Neuronal stem cell (in vitro differentiated cells): ENCODE measurements at regions not wholly inside any gene's neighbourhood (a gene's known extent, or its start where the extent isn't known, plus 50 kb on each side); places are given as distances from the start of the nearest gene placed in this dataset.

ENCODE experiments used
- DNase-seq: peaks from one replicate; pipeline ENCODE4 v3.0.0-alpha.2; 2013; ENCODE audit warnings: low spot score
- H2AFZ ChIP-seq: one replicate; pipeline ENCODE4 v1.6.1; 2013; ENCODE audit warnings: mild to moderate bottlenecking, low read length, inconsistent platforms
- H2AK5ac ChIP-seq: 2 replicates; pipeline ENCODE4 v1.6.1; 2013; ENCODE audit warnings: low read depth, mild to moderate bottlenecking, inconsistent platforms, low read length, moderate library complexity, mixed read lengths
- H2BK120ac ChIP-seq: 2 replicates; pipeline ENCODE4 v1.6.1; 2013; ENCODE audit warnings: low read depth, mild to moderate bottlenecking, inconsistent platforms, low read length, moderate library complexity, mixed read lengths
- H2BK12ac ChIP-seq: one replicate; pipeline ENCODE4 v1.6.1; 2013; ENCODE audit warnings: low read length, inconsistent platforms
- H2BK15ac ChIP-seq: 2 replicates; pipeline ENCODE4 v1.6.1; 2013; ENCODE audit warnings: mild to moderate bottlenecking, low read length, inconsistent platforms, mixed read lengths
- H2BK5ac ChIP-seq: one replicate; pipeline ENCODE4 v1.6.1; 2013; ENCODE audit warnings: inconsistent platforms, mild to moderate bottlenecking, low read length, moderate library complexity
- H3K14ac ChIP-seq: one replicate; pipeline ENCODE4 v1.6.1; 2013; ENCODE audit warnings: low read length, inconsistent platforms
- H3K18ac ChIP-seq: 2 replicates; pipeline ENCODE4 v1.6.1; 2013; ENCODE audit warnings: low read length, inconsistent platforms
- H3K23ac ChIP-seq: 2 replicates; pipeline ENCODE4 v1.6.1; 2013; ENCODE audit warnings: low read depth, mild to moderate bottlenecking, mixed read lengths, low read length, inconsistent platforms; ENCODE audit not compliant: poor library complexity
- H3K27ac ChIP-seq: replicated peaks from 3 replicates; pipeline ENCODE4 v1.5.1; 2013; ENCODE audit warnings: low read length, inconsistent platforms
- H3K27me3 ChIP-seq, 3 experiments: 2 replicates each; pipeline ENCODE4 v1.6.1; 2013; ENCODE audit warnings: low read length in 3 of 3, mild to moderate bottlenecking in 2 of 3, inconsistent platforms in 1 of 3, low read depth in 1 of 3, mixed read lengths in 1 of 3, moderate library complexity in 1 of 3; ENCODE audit not compliant: control insufficient read depth in 3 of 3, insufficient read depth in 3 of 3
- H3K36me3 ChIP-seq, 2 donors: replicated peaks in 1 of 2; 2 replicates each; pipeline ENCODE4 v1.6.1; 2013; ENCODE audit warnings: low read length in 2 of 2; ENCODE audit not compliant: control insufficient read depth in 2 of 2, insufficient read depth in 2 of 2
- H3K4ac ChIP-seq: 2 replicates; pipeline ENCODE4 v1.6.1; 2013; ENCODE audit warnings: inconsistent platforms, mild to moderate bottlenecking, low read length, moderate library complexity
- H3K4me1 ChIP-seq, 2 donors: 1 replicate in 1 of 2; 2 replicates in 1 of 2; pipeline ENCODE4 v1.6.1; 2013; ENCODE audit warnings: low read length in 2 of 2, low read depth in 1 of 2; ENCODE audit not compliant: control insufficient read depth in 2 of 2, insufficient read depth in 1 of 2
- H3K4me2 ChIP-seq: one replicate; pipeline ENCODE4 v1.6.1; 2013; ENCODE audit warnings: mild to moderate bottlenecking, low read length, inconsistent platforms; ENCODE audit not compliant: insufficient read depth, poor library complexity, severe bottlenecking
- H3K4me3 ChIP-seq, 2 donors: 2 replicates each; pipeline ENCODE4 v1.5.1; 2013; ENCODE audit warnings: low read length in 2 of 2, mild to moderate bottlenecking in 2 of 2, inconsistent platforms in 1 of 2, moderate library complexity in 1 of 2
- H3K79me1 ChIP-seq: one replicate; pipeline ENCODE4 v1.6.1; 2013; ENCODE audit warnings: low read depth, mild to moderate bottlenecking, inconsistent platforms, low read length, moderate library complexity
- H3K9ac ChIP-seq: one replicate; pipeline ENCODE4 v1.6.1; 2013; ENCODE audit warnings: mild to moderate bottlenecking, low read depth, low read length, inconsistent platforms; ENCODE audit not compliant: poor library complexity
- H3K9me3 ChIP-seq, 2 donors: replicated peaks in 1 of 2; 2 replicates each; pipeline versions ENCODE3 to v1.6.1; 2013; ENCODE audit warnings: low read length in 2 of 2, mild to moderate bottlenecking in 2 of 2, inconsistent platforms in 1 of 2, low read depth in 1 of 2, mixed read lengths in 1 of 2, moderate library complexity in 1 of 2; ENCODE audit not compliant: control insufficient read depth in 2 of 2, insufficient read depth in 1 of 2
- H4K8ac ChIP-seq: one replicate; pipeline ENCODE4 v1.6.1; 2013; ENCODE audit warnings: low read depth, mild to moderate bottlenecking, inconsistent platforms, low read length, moderate library complexity
- H4K91ac ChIP-seq: one replicate; pipeline ENCODE4 v1.6.1; 2013; ENCODE audit warnings: low read length, low read depth, mild to moderate bottlenecking, inconsistent platforms; ENCODE audit not compliant: poor library complexity
- WGBS, 2 donors: extraction: QIAGEN DNeasy Blood & Tissue Kit; methylation state at CpG; one replicate each; pipeline ENCODE4 v1.1.7; 2013; ENCODE audit warnings: missing lambda C conversion rate in 2 of 2, mixed read lengths in 1 of 2; ENCODE audit not compliant: insufficient read length in 2 of 2, insufficient replicate concordance in 1 of 2; ENCODE audit errors: extremely low coverage in 2 of 2; 5-methylcytosine and 5-hydroxymethylcytosine counted together

- DNase-seq, result no peak
- H3K9ac ChIP-seq, result no peak overlapping the region
- no peak overlapping the region for H2BK120ac ChIP-seq
- no peak overlapping the region for H3K4me2 ChIP-seq
- no peak overlapping the region for H2BK15ac ChIP-seq
- no peaks in the 10 kb centered on the region for H3K36me3 ChIP-seq
- no peak overlapping the region for H4K8ac ChIP-seq
- H3K4ac ChIP-seq, result no peak overlapping the region
- H4K91ac ChIP-seq, result no peak overlapping the region
- no peak overlapping the region for H2AFZ ChIP-seq
- H3K79me1 ChIP-seq, result no peaks in the 10 kb centered on the region
- H2AK5ac ChIP-seq, result no peak overlapping the region
- H3K4me1 ChIP-seq, result no peaks in the 10 kb centered on the region
- no peak overlapping the region for H3K27ac ChIP-seq
- no peak overlapping the region for H3K18ac ChIP-seq
- H3K23ac ChIP-seq, result no peak overlapping the region
- H3K14ac ChIP-seq, result no peak overlapping the region
- H3K9me3 ChIP-seq, result peaks cover 0 to 1% of the 10 kb centered on the region in 2 donors
- H3K27me3 ChIP-seq, result no peaks in the 10 kb centered on the region
- no peak overlapping the region for H3K4me3 ChIP-seq
- no CpG with 5 or more reads among the region's 3 CpGs for WGBS, 2 donors
- H2BK5ac ChIP-seq, result no peak overlapping the region
- H2BK12ac ChIP-seq, result no peak overlapping the region
Observed at GRCh38 chr9:118290116-118290515, 585.9 kb downstream of the TLR4 start.

GRCh38 chr9:118295413-118295812, 591.2 kb downstream of the TLR4 start:
- no peak overlapping the region for H2BK15ac ChIP-seq
- no peak overlapping the region for H2BK12ac ChIP-seq
- H2AK5ac ChIP-seq, result no peak overlapping the region
- H2BK5ac ChIP-seq, result no peak overlapping the region
- no peak overlapping the region for H4K8ac ChIP-seq
- H3K36me3 ChIP-seq, result no peaks in the 10 kb centered on the region
- H3K18ac ChIP-seq, result no peak overlapping the region
- H2AFZ ChIP-seq, result no peak overlapping the region
- peaks cover 3 to 5% of the 10 kb centered on the region in 2 donors for H3K4me1 ChIP-seq
- no peaks in the 10 kb centered on the region for H3K79me1 ChIP-seq
- H3K27me3 ChIP-seq, result no peaks in the 10 kb centered on the region
- DNase-seq, result no peak
- no CpG with 5 or more reads among the region's 4 CpGs for WGBS, 2 donors
- H3K9me3 ChIP-seq, result no peaks in the 10 kb centered on the region
- no peak overlapping the region for H3K27ac ChIP-seq
- H2BK120ac ChIP-seq, result no peak overlapping the region
- no peak overlapping the region for H3K14ac ChIP-seq
- no peak overlapping the region for H3K4me2 ChIP-seq
- H4K91ac ChIP-seq, result no peak overlapping the region
- no peak overlapping the region for H3K9ac ChIP-seq
- H3K4me3 ChIP-seq, result no peak overlapping the region
- H3K4ac ChIP-seq, result no peak overlapping the region
- H3K23ac ChIP-seq, result no peak overlapping the region

- Histone ChIP-seq H4K91ac (no peak overlapping the region), H3K9me3 (no peaks in the 10 kb centered on the region), H3K9ac (no peak overlapping the region)
Observed at GRCh38 chr9:118302721-118303120, 598.5 kb downstream of the TLR4 start.

GRCh38 chr9:118303216-118303615, 599.0 kb downstream of the TLR4 start:
- no peak overlapping the region for H3K9ac ChIP-seq
- no peaks in the 10 kb centered on the region for H3K4me1 ChIP-seq
- H2AFZ ChIP-seq, result no peak overlapping the region
- H3K4me3 ChIP-seq, result no peak overlapping the region
- H4K8ac ChIP-seq, result no peak overlapping the region
- DNase-seq, result no peak
- WGBS, 2 donors, result no CpG with 5 or more reads among the region's 3 CpGs
- H2BK15ac ChIP-seq, result no peak overlapping the region
- H2BK12ac ChIP-seq, result no peak overlapping the region
- H3K23ac ChIP-seq, result no peak overlapping the region
- no peaks in the 10 kb centered on the region for H3K9me3 ChIP-seq
- no peak overlapping the region for H3K4me2 ChIP-seq
- H3K27ac ChIP-seq, result no peak overlapping the region
- H3K4ac ChIP-seq, result no peak overlapping the region
- H4K91ac ChIP-seq, result no peak overlapping the region
- no peaks in the 10 kb centered on the region for H3K79me1 ChIP-seq
- no peaks in the 10 kb centered on the region for H3K27me3 ChIP-seq
- no peaks in the 10 kb centered on the region for H3K36me3 ChIP-seq
- no peak overlapping the region for H2BK120ac ChIP-seq
- no peak overlapping the region for H2AK5ac ChIP-seq
- H3K14ac ChIP-seq, result no peak overlapping the region
- no peak overlapping the region for H3K18ac ChIP-seq
- no peak overlapping the region for H2BK5ac ChIP-seq

More at GRCh38 chr9:118302721-118303120, 598.5 kb downstream of the TLR4 start:
- no peak overlapping the region for H3K27ac ChIP-seq
- no peak for DNase-seq
- no peak overlapping the region for H2BK120ac ChIP-seq
- H3K4me1 ChIP-seq, result no peaks in the 10 kb centered on the region
- no peak overlapping the region for H2BK15ac ChIP-seq
- no peak overlapping the region for H3K14ac ChIP-seq
- no peak overlapping the region for H4K8ac ChIP-seq
- no peak overlapping the region for H2AFZ ChIP-seq
- no peak overlapping the region for H3K23ac ChIP-seq
- no peak overlapping the region for H2BK5ac ChIP-seq
- no peaks in the 10 kb centered on the region for H3K79me1 ChIP-seq
- no CpG with 5 or more reads among the region's 2 CpGs for WGBS, 2 donors
- H3K4me2 ChIP-seq, result no peak overlapping the region
- no peak overlapping the region for H2BK12ac ChIP-seq
- H2AK5ac ChIP-seq, result no peak overlapping the region
- H3K4ac ChIP-seq, result no peak overlapping the region
- H3K27me3 ChIP-seq, result no peaks in the 10 kb centered on the region
- no peaks in the 10 kb centered on the region for H3K36me3 ChIP-seq
- no peak overlapping the region for H3K18ac ChIP-seq
- no peak overlapping the region for H3K4me3 ChIP-seq
